ENCODE measurements at regions not wholly inside any gene's neighbourhood (a gene's known extent, or its start where the extent isn't known, plus 50 kb on each side); places are given as distances from the start of the nearest gene placed in this dataset.

DNA sequence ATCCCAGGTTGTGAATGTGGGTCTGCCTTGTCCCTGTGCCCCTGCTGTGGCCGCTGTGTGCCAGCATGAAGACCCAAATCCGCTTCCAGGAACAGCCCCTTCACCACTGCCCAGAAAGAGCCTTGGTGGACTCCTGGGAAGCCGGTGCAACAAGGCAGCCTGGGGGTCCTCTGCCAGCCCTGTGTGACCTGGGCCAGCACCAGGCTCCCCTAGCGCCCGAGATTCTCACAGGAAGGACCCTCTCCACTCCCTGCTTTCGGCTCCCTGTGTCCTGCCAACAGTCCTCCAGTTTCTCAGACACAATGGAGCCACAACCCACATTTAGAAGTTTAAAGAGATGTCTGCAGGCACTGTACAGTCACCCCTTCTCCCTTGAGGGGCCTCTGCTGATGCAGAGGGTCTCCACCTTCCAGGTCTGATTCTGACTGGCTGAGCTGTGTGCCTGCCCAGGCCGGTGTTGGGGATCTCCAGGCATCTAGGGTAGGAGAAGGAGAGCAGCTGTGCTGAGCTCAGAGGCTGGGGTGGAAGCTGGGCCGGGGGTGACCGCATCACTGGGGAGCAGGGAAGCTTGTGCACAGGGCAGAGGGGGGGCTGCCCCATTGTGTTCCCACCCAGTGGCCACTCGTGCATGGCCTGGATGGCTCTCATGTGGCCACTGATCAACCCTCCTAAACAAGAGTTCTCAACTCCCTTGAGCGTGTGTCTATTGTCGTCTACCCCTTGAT lies 174.0 kb downstream of the IRX2 start:
- intact Hi-C loops (cut with micrococcal nuclease): no loop called here
- ATAC-seq: no peak
- DNase-seq: no peak

- ATAC-seq (no peak), DNase-seq (no peak)
- intact Hi-C loops (cut with micrococcal nuclease): no loop called here
Measured at GRCh38 chr5:2576823-2577222, 174.7 kb downstream of the IRX2 start.

DNA sequence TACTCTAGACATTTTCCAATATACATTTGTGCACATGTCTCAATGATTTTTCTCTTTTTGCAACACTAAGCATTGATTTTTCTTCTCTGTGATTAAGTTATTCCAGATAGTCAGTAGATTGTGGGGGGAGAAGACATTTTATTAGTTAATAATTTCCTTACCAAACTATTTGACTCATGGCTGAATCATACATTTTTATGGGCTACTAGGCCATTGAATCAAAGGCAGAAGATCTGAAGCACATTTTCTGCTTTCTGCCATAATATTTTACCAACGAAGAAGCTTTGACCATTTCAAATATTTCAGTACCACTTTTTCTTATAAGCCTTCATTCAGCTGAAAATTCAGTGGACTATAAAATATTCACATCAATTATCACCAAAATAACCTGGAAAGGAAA lies 175.6 kb downstream of the IRX2 start:
- ATAC-seq: no peak
- intact Hi-C loops (cut with micrococcal nuclease): no loop called here
- no peak for DNase-seq

GRCh38 chr5:2575292-2575691 lies 176.2 kb downstream of the IRX2 start:
- ATAC-seq: no peak
- DNase-seq: no peak
- intact Hi-C loops (cut with micrococcal nuclease): no loop called here

DNA sequence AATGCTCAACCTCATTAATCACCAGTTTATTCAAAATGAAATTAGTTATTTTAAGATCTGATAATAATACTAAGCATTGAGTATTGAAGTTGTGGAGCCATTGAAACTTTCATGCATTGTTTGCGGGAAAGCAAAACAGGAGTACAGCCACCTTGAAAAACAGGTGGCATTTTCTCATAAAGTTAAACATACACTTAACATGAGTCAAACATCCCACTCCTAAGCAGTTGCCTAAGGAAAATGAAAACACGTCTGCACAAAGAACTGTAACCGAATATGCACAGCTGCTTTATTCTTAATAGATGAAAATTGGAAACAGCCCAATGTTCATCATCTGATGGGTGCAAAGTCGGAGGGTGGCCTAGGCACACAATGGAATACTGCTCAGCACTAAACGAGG lies 177.3 kb downstream of the IRX2 start:
- no peak for ATAC-seq
- DNase-seq: no peak
- intact Hi-C loops (cut with micrococcal nuclease): no loop called here

- intact Hi-C loops (cut with micrococcal nuclease): no loop called here
- no peak for ATAC-seq
- DNase-seq: no peak
Measured at GRCh38 chr5:2570586-2570985, 180.9 kb downstream of the IRX2 start.

DNA sequence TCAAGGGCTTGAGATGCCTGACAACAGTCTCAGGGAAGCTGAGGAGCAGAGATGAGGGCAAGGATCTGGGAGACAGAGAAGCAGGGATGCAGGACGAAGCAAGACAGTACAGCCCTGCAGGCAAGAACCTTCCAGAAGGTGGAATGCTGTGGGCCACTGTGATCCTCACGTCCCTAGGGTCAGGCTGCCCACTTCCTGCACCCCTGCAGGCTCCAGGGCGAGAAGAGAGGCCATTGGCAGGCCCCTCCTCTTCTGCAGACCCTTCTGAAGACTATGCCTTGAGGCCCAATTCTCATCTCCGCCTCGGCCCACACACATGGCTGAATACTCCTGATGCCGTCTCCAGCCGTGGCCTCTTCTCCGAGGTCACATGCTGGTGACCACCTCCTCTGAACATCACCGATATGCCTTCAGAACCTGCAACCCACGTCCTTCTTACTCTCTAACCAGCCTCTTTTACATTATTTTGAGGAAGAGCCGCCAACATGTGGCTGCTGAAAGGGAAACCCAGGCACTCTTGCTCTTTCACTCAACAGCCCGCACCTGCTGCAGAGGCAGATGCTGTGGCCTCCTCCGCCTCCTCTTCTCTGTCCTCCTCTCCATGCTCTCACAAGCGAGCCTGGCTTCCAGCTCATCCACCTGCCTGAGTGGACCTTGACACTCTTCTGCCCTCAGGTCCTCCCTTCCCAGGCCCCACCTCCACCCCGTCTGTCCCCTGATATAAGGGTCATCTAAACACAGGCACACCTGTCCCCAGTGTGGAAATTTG lies 181.5 kb downstream of the IRX2 start:
- ATAC-seq (no peak), DNase-seq (no peak)
- intact Hi-C loops (cut with micrococcal nuclease): no loop called here

- ATAC-seq: no peak
- intact Hi-C loops (cut with micrococcal nuclease): no loop called here
- DNase-seq: no peak
Measured at GRCh38 chr5:2569176-2569575, 182.3 kb downstream of the IRX2 start.

GRCh38 chr5:2566284-2566683 lies 185.2 kb downstream of the IRX2 start:
- ATAC-seq: no peak
- intact Hi-C loops (cut with micrococcal nuclease): no loop called here
- no peak for DNase-seq

DNA sequence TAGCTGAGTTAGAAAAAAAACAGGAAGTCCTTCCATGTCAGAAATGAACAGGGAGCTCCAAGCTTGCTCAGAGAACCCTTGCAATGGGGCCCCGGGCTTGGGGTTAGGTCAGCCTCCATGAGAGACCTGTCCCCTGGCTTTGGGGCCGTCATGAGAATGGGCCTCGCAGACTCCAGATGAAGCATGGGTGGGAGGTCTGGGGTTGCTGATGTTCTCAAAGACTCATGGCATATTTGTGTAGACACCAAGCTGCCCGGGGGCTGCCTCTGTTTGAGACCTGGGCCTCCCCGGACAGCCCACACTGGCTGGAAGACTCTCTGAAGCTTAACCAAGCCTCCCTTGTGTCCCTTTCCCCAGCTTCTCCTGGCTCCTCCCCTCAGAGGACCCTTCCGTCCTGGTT lies 186.3 kb downstream of the IRX2 start:
- intact Hi-C loops (cut with micrococcal nuclease): no loop called here
- DNase-seq (no peak), ATAC-seq (no peak)

- DNase-seq (no peak), ATAC-seq (no peak)
- intact Hi-C loops (cut with micrococcal nuclease): no loop called here
Measured at GRCh38 chr5:2563046-2563445, 188.4 kb downstream of the IRX2 start.

GRCh38 chr5:2562036-2562435 lies 189.4 kb downstream of the IRX2 start:
- DNase-seq (no peak), ATAC-seq (no peak)
- intact Hi-C loops (cut with micrococcal nuclease): no loop called here

- DNase-seq (no peak), ATAC-seq (no peak)
- intact Hi-C loops (cut with micrococcal nuclease): no loop called here
Measured at GRCh38 chr5:2560435-2560834, 191.0 kb downstream of the IRX2 start.

- ATAC-seq: no peak
- no peak for DNase-seq
- intact Hi-C loops (cut with micrococcal nuclease): no loop called here
Measured at GRCh38 chr5:2557435-2557834, 194.0 kb downstream of the IRX2 start.

DNA sequence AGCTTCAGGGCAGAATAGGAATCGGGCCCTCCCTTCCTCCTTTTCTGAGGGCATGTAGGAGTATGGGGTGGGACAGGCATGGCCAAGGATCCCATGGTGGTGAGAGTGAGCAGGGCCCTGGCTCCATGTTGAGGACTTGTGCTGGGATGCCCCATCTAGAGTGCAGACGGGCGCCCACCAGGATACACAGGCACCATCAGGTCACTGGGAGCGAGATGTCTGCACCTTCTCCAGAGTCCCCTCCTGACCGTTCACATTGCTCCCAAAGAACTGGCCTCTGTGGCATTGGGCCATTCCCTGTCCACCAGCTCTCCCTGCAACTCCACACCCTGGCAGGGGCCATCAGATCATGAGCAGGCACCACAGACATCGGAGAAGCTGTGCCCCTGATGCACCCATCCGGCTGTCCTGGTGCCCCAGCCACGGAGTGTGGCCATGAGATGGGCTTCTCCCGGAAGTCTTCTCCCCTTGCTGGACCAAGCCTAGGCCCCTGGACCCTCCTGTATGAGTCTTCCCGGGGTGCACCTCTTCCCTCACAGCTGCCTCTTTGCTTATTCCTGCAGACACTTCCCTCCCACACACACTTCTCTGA lies 195.0 kb downstream of the IRX2 start:
- DNase-seq: no peak
- ATAC-seq: no peak
- intact Hi-C loops (cut with micrococcal nuclease): no loop called here

DNA sequence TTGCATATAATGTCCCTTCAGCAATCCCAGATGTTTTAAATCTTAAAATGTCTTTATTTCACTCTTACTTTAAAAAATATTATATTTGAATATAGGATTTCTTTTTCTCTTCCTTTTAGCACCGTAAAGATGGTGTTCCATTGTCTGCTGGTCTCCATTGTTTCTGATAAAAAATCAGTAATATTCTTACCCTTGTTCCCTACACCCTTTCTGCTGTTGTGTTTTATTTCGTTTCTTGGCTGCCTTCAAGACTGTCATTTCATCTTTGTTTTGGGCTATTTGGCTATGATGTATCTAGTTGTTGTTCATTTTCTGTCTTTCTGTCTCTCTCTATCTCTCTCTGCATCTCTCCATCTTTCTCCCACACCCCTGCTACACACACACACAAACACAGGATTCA lies 197.9 kb downstream of the IRX2 start:
- DNase-seq (no peak), ATAC-seq (no peak)
- intact Hi-C loops (cut with micrococcal nuclease): no loop called here

- DNase-seq: no peak
- no peak for ATAC-seq
- intact Hi-C loops (cut with micrococcal nuclease): no loop called here
Measured at GRCh38 chr5:2550509-2550908, 201.0 kb downstream of the IRX2 start.

DNA sequence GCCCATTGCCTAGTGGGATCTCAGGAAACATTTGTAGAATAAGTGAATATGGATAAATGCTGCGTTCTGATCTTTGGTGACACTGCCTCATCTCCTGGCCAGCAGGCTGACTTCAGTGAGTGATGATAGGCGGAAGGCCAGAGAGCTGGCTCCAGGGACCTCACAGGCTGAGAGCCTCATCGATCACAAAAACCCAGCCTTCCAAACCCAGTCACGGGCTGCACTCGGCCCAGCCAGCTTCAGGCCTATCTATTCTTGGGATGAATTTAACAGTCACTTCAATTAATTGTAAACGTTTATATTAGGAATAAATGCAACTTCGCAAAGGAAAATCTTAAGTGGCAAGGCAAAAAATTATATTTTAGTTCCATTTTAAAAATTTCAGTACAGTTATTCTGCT lies 201.6 kb downstream of the IRX2 start:
- intact Hi-C loops (cut with micrococcal nuclease): no loop called here
- ATAC-seq (no peak), DNase-seq (no peak)

DNA sequence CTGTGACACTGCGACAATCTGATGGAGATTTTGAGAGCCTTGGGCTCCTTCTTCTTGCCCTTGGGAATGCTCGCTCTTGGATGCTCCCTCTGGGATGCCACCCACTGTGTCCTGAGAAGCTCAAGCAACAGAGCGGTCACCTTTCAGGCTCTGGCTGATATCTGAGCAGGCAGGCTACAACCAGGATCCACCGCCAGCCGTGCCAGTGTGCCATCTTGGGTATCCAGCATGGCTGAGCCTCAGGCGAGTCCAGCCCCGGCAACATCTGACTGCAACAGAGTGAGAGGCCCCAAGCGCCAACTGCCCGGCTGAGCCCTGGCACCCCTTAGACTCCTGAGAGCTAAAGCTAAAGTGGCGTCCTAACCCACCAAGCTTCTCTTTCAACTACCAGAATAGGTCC lies 202.1 kb downstream of the IRX2 start:
- DNase-seq (no peak), ATAC-seq (no peak)
- intact Hi-C loops (cut with micrococcal nuclease): no loop called here

- ATAC-seq: no peak
- intact Hi-C loops (cut with micrococcal nuclease): no loop called here
- no peak for DNase-seq
Measured at GRCh38 chr5:2546938-2547337, 204.5 kb downstream of the IRX2 start.

GRCh38 chr5:2544003-2544402 lies 207.5 kb downstream of the IRX2 start:
- intact Hi-C loops (cut with micrococcal nuclease): no loop called here
- no peak for ATAC-seq
- no peak for DNase-seq
